ENCODE measurements at regions not wholly inside any gene's neighbourhood (a gene's known extent, or its start where the extent isn't known, plus 50 kb on each side); places are given as distances from the start of the nearest gene placed in this dataset.

GRCh38 chr6:108734271-108734922 is 113.8 kb upstream of the ARMC2 start:
- no peak for DNase-seq (ENCODE audit: low spot score)

- DNase-seq (ENCODE audit: low spot score), result no peak
Measured at GRCh38 chr6:108735310-108736001, 112.8 kb upstream of the ARMC2 start.

- no peak for DNase-seq (ENCODE audit: low spot score)
Measured at GRCh38 chr6:108736002-108736361, 112.2 kb upstream of the ARMC2 start.

GRCh38 chr6:108736832-108737231 is 111.4 kb upstream of the ARMC2 start:
- DNase-seq (ENCODE audit: low spot score), result peak; percentile 65

GRCh38 chr6:108737594-108738546 is 110.4 kb upstream of the ARMC2 start:
- no peak for DNase-seq (ENCODE audit: low spot score)

- no peak for DNase-seq (ENCODE audit: low spot score)
Measured at GRCh38 chr6:108738684-108739416, 109.4 kb upstream of the ARMC2 start.

- DNase-seq (ENCODE audit: low spot score), result no peak
Measured at GRCh38 chr6:108739496-108740330, 108.5 kb upstream of the ARMC2 start.

- DNase-seq (ENCODE audit: low spot score), result no peak
Measured at GRCh38 chr6:108741331-108741989, 106.8 kb upstream of the ARMC2 start.

GRCh38 chr6:108742041-108742440 is 106.2 kb upstream of the ARMC2 start:
- no peak for DNase-seq (ENCODE audit: low spot score)

- DNase-seq (ENCODE audit: low spot score), result no peak
Measured at GRCh38 chr6:108744244-108744972, 103.8 kb upstream of the ARMC2 start.

GRCh38 chr6:108744996-108745395 is 103.2 kb upstream of the ARMC2 start:
- no peak for DNase-seq (ENCODE audit: low spot score)

- no peak for DNase-seq (ENCODE audit: low spot score)
Measured at GRCh38 chr6:108745664-108746336, 102.4 kb upstream of the ARMC2 start.

GRCh38 chr6:108746366-108746765 is 101.9 kb upstream of the ARMC2 start:
- no peak for DNase-seq (ENCODE audit: low spot score)

GRCh38 chr6:108746836-108747575 is 101.2 kb upstream of the ARMC2 start:
- DNase-seq (ENCODE audit: low spot score), result no peak

- DNase-seq (ENCODE audit: low spot score), result no peak
Measured at GRCh38 chr6:108748055-108748454, 100.2 kb upstream of the ARMC2 start.

- no peak for DNase-seq (ENCODE audit: low spot score)
Measured at GRCh38 chr6:108748959-108749358, 99.3 kb upstream of the ARMC2 start.

- DNase-seq (ENCODE audit: low spot score), result no peak
Measured at GRCh38 chr6:108750801-108751200, 97.4 kb upstream of the ARMC2 start.

- no peak for DNase-seq (ENCODE audit: low spot score)
Measured at GRCh38 chr6:108751282-108751681, 96.9 kb upstream of the ARMC2 start.
